ENCODE measurements at regions not wholly inside any gene's neighbourhood (a gene's known extent, or its start where the extent isn't known, plus 50 kb on each side); places are given as distances from the start of the nearest gene placed in this dataset.
A peak's percentile ranks its signal among the peaks of the same experiment; 100 is the strongest.
"Not testable (repeated sequence)": the region's sequence is repeated elsewhere in the genome, so short reads cannot be mapped to it uniquely, and the experiment has no call there.

DNA sequence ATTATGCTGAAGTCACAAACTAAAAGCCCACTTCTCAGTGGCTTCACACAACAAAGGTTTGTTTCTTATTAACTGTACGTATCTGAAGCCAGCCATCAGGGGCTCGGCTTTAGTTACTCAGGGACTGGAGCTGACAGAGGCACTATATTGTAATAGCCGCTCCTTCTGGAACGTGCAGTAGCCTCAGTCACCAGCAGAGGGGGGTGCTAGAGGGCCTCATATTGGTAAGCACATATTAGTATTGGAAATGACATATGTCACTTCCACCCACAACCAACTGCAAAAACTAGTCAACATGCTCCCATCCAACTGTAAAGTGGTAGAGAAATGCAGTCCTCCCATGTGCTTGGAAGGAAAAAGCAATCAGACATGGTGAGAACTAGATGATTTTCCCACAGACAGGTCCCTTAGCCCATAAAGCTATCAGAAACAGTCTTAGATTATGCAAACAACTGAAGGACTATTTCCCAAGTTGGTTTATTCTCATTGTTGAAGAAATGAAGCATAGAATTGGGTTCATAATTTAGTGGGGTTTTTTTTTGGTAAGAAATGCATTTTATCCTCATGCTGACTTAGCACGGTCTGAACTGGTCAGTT is 183.6 kb upstream of the G2E3 start:
- DNase-seq, result peak; percentile 29

DNA sequence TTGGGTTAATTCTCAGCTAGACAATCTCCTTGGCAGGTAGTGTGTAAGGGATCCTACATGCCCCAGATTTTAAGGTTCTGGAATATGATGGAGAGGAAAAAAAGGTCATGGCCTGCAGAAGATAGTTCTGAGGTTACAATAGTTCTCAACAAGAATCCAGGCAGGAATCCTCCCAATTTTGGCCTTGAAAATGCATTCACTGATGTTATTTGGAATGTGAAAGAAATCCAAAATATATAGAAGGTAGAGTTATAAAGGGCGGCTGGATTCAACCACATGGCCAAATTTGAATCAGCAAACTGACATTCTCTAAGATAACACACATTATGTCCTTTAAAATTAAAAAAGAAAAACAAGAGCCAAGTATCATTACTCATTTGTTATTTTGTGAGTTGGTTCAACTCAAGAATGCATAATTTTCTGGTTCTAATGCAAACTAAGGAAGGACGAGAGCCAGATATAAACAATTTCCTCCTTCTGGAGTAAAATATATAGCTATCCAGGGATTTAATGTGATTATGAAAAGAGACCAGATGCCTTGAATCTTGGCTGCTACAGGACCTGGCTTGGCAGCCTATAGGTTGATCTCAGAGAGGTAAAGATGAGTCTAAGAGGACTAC is 177.0 kb upstream of the G2E3 start:
- no peak for DNase-seq

- no peak for DNase-seq
Measured at GRCh38 chr14:30385925-30386324, 173.0 kb upstream of the G2E3 start.

DNA sequence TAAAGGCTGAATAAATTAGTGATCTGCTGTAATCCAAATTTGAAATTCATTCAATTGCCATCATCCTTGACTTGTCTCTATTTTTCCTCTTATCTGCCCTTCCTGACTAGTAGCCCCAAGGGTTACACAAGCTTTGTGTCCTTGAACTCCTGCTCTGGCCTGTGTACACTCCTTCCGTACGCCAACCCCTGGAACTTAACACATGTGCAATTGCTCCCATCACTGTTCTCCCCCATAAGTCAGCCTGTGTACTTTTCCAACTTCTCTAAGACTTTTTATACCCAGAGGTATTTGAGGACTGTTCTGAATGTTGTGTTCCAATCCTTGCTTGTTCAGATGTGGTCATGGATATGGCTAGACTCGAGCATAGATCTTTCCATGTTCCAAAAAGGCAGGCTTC is 171.1 kb upstream of the G2E3 start:
- DNase-seq, result peak; percentile 37

DNA sequence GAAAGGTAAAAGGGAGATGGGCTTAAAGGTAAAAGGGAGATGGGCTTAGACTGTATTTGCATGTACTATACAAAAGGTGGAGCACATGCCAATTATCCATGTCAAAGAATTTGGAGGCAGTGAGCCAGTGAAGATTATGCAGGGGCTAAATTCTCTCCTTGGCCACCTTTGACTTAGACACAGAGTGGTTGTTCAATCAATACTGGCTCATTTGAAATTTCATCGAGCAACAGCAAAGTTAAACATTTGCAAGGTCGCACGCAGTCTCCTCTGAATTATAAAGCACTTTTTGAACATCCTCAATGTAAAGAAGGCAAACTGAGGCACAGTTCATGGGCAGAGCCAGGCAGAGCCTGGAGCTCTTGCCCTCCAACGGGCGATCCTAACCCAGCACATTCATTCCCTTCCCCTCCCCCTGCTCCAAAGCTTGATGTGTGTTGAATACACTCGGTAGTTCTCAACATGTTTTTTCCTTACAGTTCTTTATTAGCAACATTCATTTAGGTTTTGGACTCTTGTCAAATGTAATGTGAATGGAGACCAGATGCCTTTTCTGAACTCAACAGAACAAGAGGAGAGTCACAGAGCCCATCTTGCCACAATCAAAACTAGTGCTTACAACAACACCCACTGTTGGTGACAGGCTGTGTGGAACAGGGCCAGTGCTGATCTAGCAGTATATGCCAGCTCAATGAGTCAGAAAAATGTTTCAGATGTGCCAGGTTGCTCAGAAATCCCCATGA is 169.7 kb upstream of the G2E3 start:
- DNase-seq, result no peak

- no peak for DNase-seq
Measured at GRCh38 chr14:30389877-30390385, 169.0 kb upstream of the G2E3 start.

DNA sequence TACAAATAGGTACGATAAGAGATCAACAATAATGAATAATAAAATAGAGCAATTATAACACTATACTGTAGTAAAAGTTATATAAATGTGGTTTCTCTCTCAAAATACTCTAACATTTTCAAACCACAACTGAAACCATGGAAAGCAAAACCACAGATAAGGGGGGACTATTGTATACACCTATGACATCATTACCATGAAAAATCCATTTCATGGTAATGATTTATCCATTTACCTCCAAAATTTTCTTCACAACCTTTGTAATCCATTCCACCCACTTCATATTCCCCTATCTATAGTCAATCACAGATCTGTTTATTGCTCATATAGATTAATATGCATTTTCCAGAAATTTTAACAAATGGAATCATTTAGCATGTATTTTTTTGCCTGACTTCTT is 163.9 kb upstream of the G2E3 start:
- DNase-seq, result no peak

DNA sequence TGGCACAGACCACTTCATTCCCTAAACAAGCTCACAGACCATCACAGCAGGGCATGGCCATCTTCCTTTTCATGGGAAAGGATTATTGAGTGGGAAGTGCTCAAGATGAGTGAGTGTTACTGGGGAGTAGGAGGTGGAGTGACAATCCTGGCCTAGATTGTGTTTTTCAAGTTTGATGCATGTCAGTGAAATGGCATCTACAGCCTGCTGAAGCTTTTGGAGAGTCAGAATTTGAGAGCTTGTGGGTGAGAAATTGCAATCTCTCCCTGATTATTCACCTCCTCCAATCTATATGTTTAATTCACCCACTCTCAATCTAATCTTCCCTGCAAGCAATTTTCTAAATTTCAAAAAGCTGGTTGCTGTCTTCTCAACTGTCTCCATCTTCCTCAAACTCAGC is 156.1 kb upstream of the G2E3 start:
- no peak for DNase-seq

- no peak for DNase-seq
Measured at GRCh38 chr14:30403791-30404190, 155.2 kb upstream of the G2E3 start.

DNA sequence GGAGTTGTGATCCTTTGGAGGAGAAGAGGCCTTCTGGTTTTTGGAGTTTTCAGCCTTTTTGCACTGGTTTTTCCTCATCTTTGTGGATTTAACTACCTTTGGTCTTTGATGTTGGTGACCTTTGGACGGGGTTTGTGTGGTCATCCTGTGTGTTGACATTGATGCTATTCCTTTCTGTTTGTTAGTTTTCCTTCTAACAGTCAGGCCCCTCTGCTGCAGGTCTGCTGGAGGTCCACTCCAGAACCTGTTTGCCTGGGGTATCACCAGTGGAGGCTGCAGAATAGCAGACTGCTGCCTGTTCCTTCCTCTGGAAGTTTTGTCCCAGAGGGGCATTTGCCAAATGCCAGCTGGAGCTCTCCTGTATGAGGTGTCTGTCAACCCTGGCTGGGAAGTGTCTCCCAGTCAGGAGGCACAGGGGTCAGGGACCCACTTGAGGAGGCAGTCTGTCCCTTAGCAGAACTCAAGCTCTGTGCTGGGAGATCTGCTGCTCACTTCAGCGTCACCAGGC is 149.4 kb upstream of the G2E3 start:
- DNase-seq, result not testable (repeated sequence)

- DNase-seq, result no peak
Measured at GRCh38 chr14:30410986-30411385, 148.0 kb upstream of the G2E3 start.

DNA sequence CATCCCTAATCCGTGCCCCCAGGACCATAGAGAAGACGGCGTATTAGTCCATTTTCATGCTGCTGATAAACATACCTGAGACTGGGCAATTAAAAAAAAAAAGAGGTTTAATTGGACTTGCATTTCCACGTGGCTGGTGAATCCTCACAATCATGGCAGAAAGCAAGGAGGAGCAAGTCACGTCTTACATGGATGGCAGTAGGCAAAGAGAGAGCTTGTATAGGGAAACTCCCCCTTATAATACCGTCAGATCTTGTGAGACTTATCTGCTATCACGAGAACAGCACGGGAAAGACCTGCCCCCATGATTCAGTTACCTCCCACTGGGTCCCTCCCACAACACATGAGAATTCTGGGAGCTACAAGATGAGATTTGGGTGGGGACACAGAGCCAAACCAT is 145.8 kb upstream of the G2E3 start:
- DNase-seq, result not testable (repeated sequence)

DNA sequence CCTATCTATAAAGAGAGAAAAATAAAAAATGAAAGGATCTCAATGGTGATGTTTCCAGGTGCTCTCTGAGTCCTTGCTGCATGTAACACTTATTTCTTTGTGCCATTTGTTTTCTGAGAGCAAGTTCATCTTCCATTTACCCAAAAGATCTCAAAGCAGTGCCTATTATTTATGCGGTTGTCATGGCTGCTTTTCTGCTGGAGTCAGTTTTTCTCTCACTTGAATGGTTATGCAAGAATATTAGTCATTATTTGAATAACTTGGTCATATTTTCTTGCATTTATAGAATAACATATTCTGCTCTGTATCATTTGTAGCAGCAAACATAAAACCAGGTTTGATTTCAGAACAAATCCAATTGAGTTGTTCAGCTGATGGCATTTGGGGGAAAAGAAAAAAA is 141.8 kb upstream of the G2E3 start:
- no peak for DNase-seq

GRCh38 chr14:30417999-30418398 is 141.0 kb upstream of the G2E3 start:
- no peak for DNase-seq

GRCh38 chr14:30419037-30419436 is 139.9 kb upstream of the G2E3 start:
- DNase-seq, result no peak

- no peak for DNase-seq
Measured at GRCh38 chr14:30420515-30420914, 138.4 kb upstream of the G2E3 start.

DNA sequence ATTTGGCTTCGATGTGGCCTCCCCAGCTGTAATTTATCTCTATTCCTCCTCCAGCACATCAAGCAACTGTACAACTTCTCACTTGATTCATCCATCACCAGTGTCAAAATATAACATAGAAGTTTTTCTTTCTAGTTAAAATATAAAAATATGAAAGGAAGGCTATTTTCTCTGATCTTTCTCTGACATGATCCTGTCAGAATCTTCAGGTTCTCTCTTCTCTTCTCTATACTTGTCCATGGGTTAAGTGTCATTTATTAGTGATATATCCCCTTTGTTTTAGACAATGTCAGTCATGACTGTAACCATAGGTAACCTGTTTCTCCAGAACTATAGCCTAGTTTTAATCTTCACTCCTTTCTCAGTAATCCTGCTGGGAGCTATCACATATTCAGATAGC is 132.5 kb upstream of the G2E3 start:
- no peak for DNase-seq

DNA sequence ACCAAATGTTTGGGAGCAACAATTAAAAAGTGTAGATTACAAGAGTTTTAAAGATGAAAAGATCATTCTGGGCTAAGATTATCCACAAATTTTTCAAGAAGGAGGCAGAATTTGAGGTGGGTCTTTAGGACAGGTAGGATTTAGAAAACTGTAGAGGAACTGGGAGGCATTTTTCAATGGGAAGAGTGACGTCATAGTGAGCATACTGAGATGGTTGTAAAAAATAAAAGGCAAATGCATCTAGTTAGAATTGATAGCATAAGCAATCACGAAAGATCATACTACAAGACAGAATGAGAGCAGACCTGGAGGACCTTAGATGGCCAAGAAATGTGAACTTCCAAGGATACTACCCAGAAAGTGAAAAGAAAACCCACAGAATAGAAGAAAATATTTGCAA is 131.6 kb upstream of the G2E3 start:
- no peak for DNase-seq

DNA sequence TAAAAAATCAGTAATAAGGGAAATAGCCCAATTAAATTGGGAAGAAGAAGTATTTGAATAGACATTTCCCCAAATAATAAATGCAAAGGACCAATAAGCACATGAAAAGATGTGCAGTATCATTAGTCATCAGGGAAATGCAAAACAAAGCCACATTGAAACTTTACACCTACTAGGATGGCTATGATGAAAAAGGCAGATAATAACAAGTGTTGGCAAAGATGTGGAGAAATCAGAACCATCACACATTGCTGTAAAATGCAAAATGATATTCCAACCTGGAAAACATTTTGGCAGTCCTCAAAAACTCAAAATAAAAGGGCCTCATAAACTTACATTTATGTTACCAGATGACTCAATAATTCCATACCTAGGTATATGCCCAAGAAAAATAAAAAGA is 131.1 kb upstream of the G2E3 start:
- no peak for DNase-seq

- no peak for DNase-seq
Measured at GRCh38 chr14:30431552-30431951, 127.4 kb upstream of the G2E3 start.

- no peak for DNase-seq
Measured at GRCh38 chr14:30440961-30441360, 118.0 kb upstream of the G2E3 start.

GRCh38 chr14:30443368-30444007 is 115.5 kb upstream of the G2E3 start:
- DNase-seq, result no peak

DNA sequence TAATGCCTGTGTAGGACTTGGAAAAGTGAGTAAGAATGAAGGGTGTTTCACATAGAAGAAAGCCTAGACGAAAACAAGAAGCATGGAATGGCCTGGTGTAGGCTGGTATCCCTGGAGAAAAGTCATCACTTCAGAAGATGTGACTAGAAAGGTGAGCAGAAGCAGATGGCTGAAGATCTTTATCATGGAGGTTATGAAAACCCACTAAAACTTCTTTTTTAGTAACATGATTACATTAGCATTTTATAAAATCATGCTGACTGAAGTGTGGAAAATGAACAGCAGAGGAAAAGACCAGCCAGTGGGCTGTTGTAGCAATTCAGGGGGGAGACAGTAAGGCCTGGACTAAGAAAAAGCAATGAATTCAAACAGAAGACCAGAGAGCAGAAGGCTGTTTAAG is 114.5 kb upstream of the G2E3 start:
- no peak for DNase-seq

All from right hindlimb (tissue), 1 donor.